ENCODE measurements at regions not wholly inside any gene's neighbourhood (a gene's known extent, or its start where the extent isn't known, plus 50 kb on each side); places are given as distances from the start of the nearest gene placed in this dataset.

DNA sequence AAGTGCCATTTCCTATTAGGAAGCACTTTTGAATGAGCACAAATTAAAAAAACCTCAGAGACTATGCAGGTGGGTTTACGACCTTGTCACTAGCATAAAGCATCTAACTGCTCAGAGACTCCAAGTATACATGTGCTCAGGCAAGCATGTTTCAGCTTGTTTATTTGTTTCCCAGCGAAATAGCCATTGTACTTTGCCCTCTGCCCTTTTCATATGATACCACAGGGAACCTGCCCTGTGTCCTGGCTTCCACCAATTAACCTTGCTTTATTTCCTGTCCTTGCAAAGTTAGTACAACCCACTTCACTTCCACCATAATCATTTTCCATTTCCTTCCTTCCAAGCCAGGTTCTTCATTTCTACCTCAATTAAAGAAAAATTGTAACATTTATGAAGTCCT lies 194.9 kb downstream of the DUSP6 start:
- DNase-seq: no peak
- Histone ChIP-seq H3K79me2 (ENCODE audit: insufficient read depth) (no peaks in the 10 kb centered on the region), H2AFZ (ENCODE audit: low read depth) (no peak overlapping the region), H3K27ac (ENCODE audit: low read depth in 2 of 2, low read length in 1 of 2) (no peak overlapping the region; a peak in 1 of 4 replicates), H3K4me3 (ENCODE audit: low read depth in 2 of 2, low read length in 1 of 2) (no peak overlapping the region), H3K36me3 (replicated peaks in 1 of 2; ENCODE audit: control insufficient read depth in 1 of 2, insufficient read depth in 2 of 2, low read length in 1 of 2) (no peaks in the 10 kb centered on the region), H3F3A (replicated peaks; ENCODE audit: insufficient read depth) (peaks cover 21% of the 10 kb centered on the region), H3K27me3 (ENCODE audit: insufficient read depth) (no peaks in the 10 kb centered on the region), H3K9ac (no peak overlapping the region), H3K4me1 (ENCODE audit: control insufficient read depth in 1 of 2, insufficient read depth in 2 of 2, low read depth in 1 of 2, low read length in 1 of 2) (peaks cover 10 to 36% of the 10 kb centered on the region in 2 experiments), H3K9me2 (no peaks in the 10 kb centered on the region), H3K4me2 (no peak overlapping the region), H3K9me3 (no peaks in the 10 kb centered on the region), H4K20me1 (ENCODE audit: insufficient read depth) (no peaks in the 10 kb centered on the region)
- ChIA-PET CTCF (no interaction called here), POLR2A (no interaction called here)
- TF ChIP-seq MXI1 (IDR thresholded peaks at IDR 0.05; ENCODE audit: low read depth, low read length) (no peak), POLR2AphosphoS5 (IDR thresholded peaks at IDR 0.05; ENCODE audit: low read depth, low read length) (no peak), SIN3A (IDR thresholded peaks at IDR 0.05; ENCODE audit: borderline replicate concordance, low read depth, low read length) (no peak), RXRA (IDR thresholded peaks at IDR 0.05; ENCODE audit: borderline replicate concordance, low read depth) (no peak), GABPA (IDR thresholded peaks at IDR 0.05; ENCODE audit: low read depth) (no peak), FOSL2 (IDR thresholded peaks at IDR 0.05; ENCODE audit: borderline replicate concordance, low read depth) (no peak), CHD2 (IDR thresholded peaks at IDR 0.05; ENCODE audit: low read length, partially characterized antibody) (no peak), RAD21 (IDR thresholded peaks at IDR 0.05; ENCODE audit: low read length) (no peak), TCF12 (IDR thresholded peaks at IDR 0.05) (no peak), FOXM1 (IDR thresholded peaks at IDR 0.05; ENCODE audit: low read depth) (no peak), MEF2A (IDR thresholded peaks at IDR 0.05; ENCODE audit: borderline replicate concordance, low read depth) (no peak), ELF1 (IDR thresholded peaks at IDR 0.05) (no peak), SMC3 (IDR thresholded peaks at IDR 0.05; ENCODE audit: low read depth, low read length) (no peak), TAF1 (IDR thresholded peaks at IDR 0.05; ENCODE audit: borderline replicate concordance, low read depth, low read length) (no peak)
- TF ChIP-seq, protein P1, sequence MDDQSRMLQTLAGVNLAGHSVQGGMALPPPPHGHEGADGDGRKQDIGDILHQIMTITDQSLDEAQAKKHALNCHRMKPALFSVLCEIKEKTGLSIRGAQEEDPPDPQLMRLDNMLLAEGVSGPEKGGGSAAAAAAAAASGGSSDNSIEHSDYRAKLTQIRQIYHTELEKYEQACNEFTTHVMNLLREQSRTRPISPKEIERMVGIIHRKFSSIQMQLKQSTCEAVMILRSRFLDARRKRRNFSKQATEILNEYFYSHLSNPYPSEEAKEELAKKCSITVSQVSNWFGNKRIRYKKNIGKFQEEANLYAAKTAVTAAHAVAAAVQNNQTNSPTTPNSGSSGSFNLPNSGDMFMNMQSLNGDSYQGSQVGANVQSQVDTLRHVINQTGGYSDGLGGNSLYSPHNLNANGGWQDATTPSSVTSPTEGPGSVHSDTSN (IDR thresholded peaks at IDR 0.05): no peak
- TF ChIP-seq, protein P2, sequence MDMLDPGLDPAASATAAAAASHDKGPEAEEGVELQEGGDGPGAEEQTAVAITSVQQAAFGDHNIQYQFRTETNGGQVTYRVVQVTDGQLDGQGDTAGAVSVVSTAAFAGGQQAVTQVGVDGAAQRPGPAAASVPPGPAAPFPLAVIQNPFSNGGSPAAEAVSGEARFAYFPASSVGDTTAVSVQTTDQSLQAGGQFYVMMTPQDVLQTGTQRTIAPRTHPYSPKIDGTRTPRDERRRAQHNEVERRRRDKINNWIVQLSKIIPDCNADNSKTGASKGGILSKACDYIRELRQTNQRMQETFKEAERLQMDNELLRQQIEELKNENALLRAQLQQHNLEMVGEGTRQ (IDR thresholded peaks at IDR 0.05; ENCODE audit: borderline replicate concordance, low read depth, low read length): no peak
- TF ChIP-seq, protein P3, sequence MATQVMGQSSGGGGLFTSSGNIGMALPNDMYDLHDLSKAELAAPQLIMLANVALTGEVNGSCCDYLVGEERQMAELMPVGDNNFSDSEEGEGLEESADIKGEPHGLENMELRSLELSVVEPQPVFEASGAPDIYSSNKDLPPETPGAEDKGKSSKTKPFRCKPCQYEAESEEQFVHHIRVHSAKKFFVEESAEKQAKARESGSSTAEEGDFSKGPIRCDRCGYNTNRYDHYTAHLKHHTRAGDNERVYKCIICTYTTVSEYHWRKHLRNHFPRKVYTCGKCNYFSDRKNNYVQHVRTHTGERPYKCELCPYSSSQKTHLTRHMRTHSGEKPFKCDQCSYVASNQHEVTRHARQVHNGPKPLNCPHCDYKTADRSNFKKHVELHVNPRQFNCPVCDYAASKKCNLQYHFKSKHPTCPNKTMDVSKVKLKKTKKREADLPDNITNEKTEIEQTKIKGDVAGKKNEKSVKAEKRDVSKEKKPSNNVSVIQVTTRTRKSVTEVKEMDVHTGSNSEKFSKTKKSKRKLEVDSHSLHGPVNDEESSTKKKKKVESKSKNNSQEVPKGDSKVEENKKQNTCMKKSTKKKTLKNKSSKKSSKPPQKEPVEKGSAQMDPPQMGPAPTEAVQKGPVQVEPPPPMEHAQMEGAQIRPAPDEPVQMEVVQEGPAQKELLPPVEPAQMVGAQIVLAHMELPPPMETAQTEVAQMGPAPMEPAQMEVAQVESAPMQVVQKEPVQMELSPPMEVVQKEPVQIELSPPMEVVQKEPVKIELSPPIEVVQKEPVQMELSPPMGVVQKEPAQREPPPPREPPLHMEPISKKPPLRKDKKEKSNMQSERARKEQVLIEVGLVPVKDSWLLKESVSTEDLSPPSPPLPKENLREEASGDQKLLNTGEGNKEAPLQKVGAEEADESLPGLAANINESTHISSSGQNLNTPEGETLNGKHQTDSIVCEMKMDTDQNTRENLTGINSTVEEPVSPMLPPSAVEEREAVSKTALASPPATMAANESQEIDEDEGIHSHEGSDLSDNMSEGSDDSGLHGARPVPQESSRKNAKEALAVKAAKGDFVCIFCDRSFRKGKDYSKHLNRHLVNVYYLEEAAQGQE (IDR thresholded peaks at IDR 0.05; ENCODE audit: low read depth, low read length): no peak
- WGBS (ENCODE audit: low lambda C conversion rate): 72% methylated on average over 2 of the region's 2 CpGs
